Endothelial cell of umbilical vein (primary cell): ENCODE measurements at regions not wholly inside any gene's neighbourhood (a gene's known extent, or its start where the extent isn't known, plus 50 kb on each side); places are given as distances from the start of the nearest gene placed in this dataset.

ENCODE experiments used
- BruUV-seq: library from RNA; stranded (reverse); fragments of 400-500 nt; replicated peaks from 2 replicates; lab custom pipeline; 2021; lab: Mats Ljungman, UMichigan
- CTCF ChIA-PET: fragments of 300-600, 350-600 bp; sonication (Branson Sonifier 250); formaldehyde crosslinking; loops from one replicate; lab custom pipeline; 2021; ENCODE audit warnings: antibody characterized with exemption, inconsistent platforms; lab: Charles Lee
- POLR2A ChIA-PET: fragments of 300-600, 350-600 bp; sonication (Branson Sonifier 250); formaldehyde crosslinking; loops from one replicate; lab custom pipeline; 2021; ENCODE audit warnings: antibody characterized with exemption, inconsistent platforms; lab: Charles Lee
- DNase-seq: peaks from one replicate; pipeline ENCODE4 v3.0.0-alpha.2; 2011; ENCODE audit warnings: low read depth, low spot score
- FAIRE-seq: peaks from 2 replicates; lab custom pipeline; 2011; peaks lifted over from hg19 to GRCh38; lab: Jason Lieb, UNC
- H2AFZ ChIP-seq: 2 replicates; pipeline ENCODE4 v1.6.0; 2012; ENCODE audit warnings: low read depth, low read length, control low read depth, inconsistent platforms
- H3K27ac ChIP-seq: 2 replicates; pipeline ENCODE4 v1.5.1; 2011; ENCODE audit warnings: low read depth, mild to moderate bottlenecking, control low read depth, low read length, moderate library complexity; ENCODE audit not compliant: insufficient read depth
- H3K27me3 ChIP-seq, 2 experiments: 2 replicates each; pipeline versions ENCODE4 v1.6.0 to v1.6.1; 2011; ENCODE audit warnings: low read length in 2 of 2, mixed read lengths in 1 of 2; ENCODE audit not compliant: control insufficient read depth in 2 of 2, insufficient read depth in 2 of 2
- H3K36me3 ChIP-seq, 2 experiments: 2 replicates in 1 of 2; 3 replicates in 1 of 2; pipeline ENCODE4 v1.5.1; 2011; ENCODE audit warnings: low read length in 2 of 2, mild to moderate bottlenecking in 1 of 2, moderate library complexity in 1 of 2; ENCODE audit not compliant: control insufficient read depth in 2 of 2, insufficient read depth in 2 of 2; ENCODE audit errors: extremely low read depth in 1 of 2
- H3K4me1 ChIP-seq: 3 replicates; pipeline ENCODE4 v1.5.1; 2011; ENCODE audit warnings: mild to moderate bottlenecking, low read length; ENCODE audit not compliant: control insufficient read depth, insufficient read depth; ENCODE audit errors: extremely low read depth
- H3K4me2 ChIP-seq: 2 replicates; pipeline ENCODE4 v1.6.1; 2011; ENCODE audit warnings: low read length, control low read depth, mixed read lengths; ENCODE audit not compliant: insufficient read depth
- H3K4me3 ChIP-seq, 3 experiments: fragments of 200-600 bp in 1 of 3; sonication (generic), shearing (Covaris generic) in 1 of 3; replicated peaks in 1 of 3; 2 replicates each; pipeline ENCODE4 v1.5.1; 2011 to 2016; ENCODE audit warnings: control low read depth in 3 of 3, low read length in 3 of 3, mild to moderate bottlenecking in 2 of 3, inconsistent platforms in 1 of 3, low read depth in 1 of 3, moderate library complexity in 1 of 3; ENCODE audit not compliant: insufficient read depth in 1 of 3
- H3K79me2 ChIP-seq: 2 replicates; pipeline ENCODE4 v1.6.0; 2012; ENCODE audit warnings: low read length, inconsistent platforms; ENCODE audit not compliant: control insufficient read depth, insufficient read depth
- H3K9ac ChIP-seq: replicated peaks from 2 replicates; pipeline ENCODE3; 2011; ENCODE audit warnings: low read length, control low read depth; ENCODE audit not compliant: insufficient read depth; ENCODE audit errors: extremely low read depth
- H3K9me1 ChIP-seq: replicated peaks from 3 replicates; pipeline ENCODE4 v1.6.0; 2011; ENCODE audit warnings: mild to moderate bottlenecking, low read length; ENCODE audit not compliant: control insufficient read depth, insufficient read depth; ENCODE audit errors: extremely low read depth
- H3K9me3 ChIP-seq: replicated peaks from 2 replicates; pipeline ENCODE4 v1.5.1; 2012; ENCODE audit warnings: low read length, inconsistent platforms; ENCODE audit not compliant: control insufficient read depth, insufficient read depth
- H4K20me1 ChIP-seq: replicated peaks from 2 replicates; pipeline ENCODE3; 2011; ENCODE audit warnings: mild to moderate bottlenecking, low read length; ENCODE audit not compliant: control insufficient read depth, insufficient read depth; ENCODE audit errors: extremely low read depth
- CTCF ChIP-seq, 2 donors: IDR thresholded peaks; 1 replicate in 1 of 2; 2 replicates in 1 of 2; pipeline ENCODE4 v1.5.1; 2011; ENCODE audit warnings: low read length in 2 of 2, mild to moderate bottlenecking in 2 of 2, moderate library complexity in 2 of 2, control low read depth in 1 of 2, inconsistent platforms in 1 of 2, low read depth in 1 of 2; ENCODE audit not compliant: insufficient read depth in 1 of 2; ENCODE audit errors: extremely low read depth in 1 of 2
- EZH2 ChIP-seq: IDR thresholded peaks from 2 replicates; pipeline ENCODE4 v1.6.1; 2012; ENCODE audit warnings: borderline replicate concordance, low read depth, mild to moderate bottlenecking, moderate library complexity, low read length, inconsistent platforms; ENCODE audit not compliant: severe bottlenecking
- FOS ChIP-seq: IDR thresholded peaks from 2 replicates; pipeline ENCODE4 v1.6.1; 2011; ENCODE audit warnings: mild to moderate bottlenecking, low read length, moderate library complexity, borderline replicate concordance; ENCODE audit not compliant: insufficient read depth
- GATA2 ChIP-seq: IDR thresholded peaks from 2 replicates; pipeline ENCODE4 v1.7.0; 2011; ENCODE audit warnings: low read depth, mild to moderate bottlenecking, moderate library complexity, mixed read lengths, low read length; ENCODE audit not compliant: insufficient read length, insufficient read depth
- JUN ChIP-seq: IDR thresholded peaks from 2 replicates; pipeline ENCODE4 v1.6.1; 2011; ENCODE audit warnings: borderline replicate concordance, low read depth; ENCODE audit not compliant: insufficient read length, insufficient read depth
- MAX ChIP-seq: IDR thresholded peaks from 2 replicates; pipeline ENCODE4 v1.6.1; 2011; ENCODE audit not compliant: insufficient read depth, insufficient read length
- MYC ChIP-seq: IDR thresholded peaks from one replicate; pipeline ENCODE4 v1.6.1; 2011; ENCODE audit warnings: mild to moderate bottlenecking, low read depth, low read length
- POLR2A ChIP-seq: IDR thresholded peaks from 2 replicates; pipeline ENCODE4 v1.6.1; 2012; ENCODE audit warnings: low read depth, mild to moderate bottlenecking, control low read depth, low read length
- POLR2AphosphoS5 ChIP-seq: IDR thresholded peaks from 2 replicates; pipeline ENCODE4 v1.6.1; 2012; ENCODE audit warnings: low read depth, mild to moderate bottlenecking, control low read depth, low read length, moderate library complexity; ENCODE audit not compliant: insufficient read depth
- dilution Hi-C: fragments of 300-500 bp; cut with MboI; formaldehyde crosslinking; loops from one replicate; pipeline ENCODE4 v1.15.0; 2019; ENCODE audit warnings: low sequenced_read_pairs; ENCODE audit not compliant: extremely low pct_ligation_motif_present
- intact Hi-C: fragments of 100-400 bp; cut with micrococcal nuclease; formaldehyde crosslinking; loops from one replicate; pipeline ENCODE4 v1.10.0; 2022

GRCh38 chr2:207320381-207321159, 154.8 kb upstream of the KLF7 start:
- no TSS peak for BruUV-seq
- dilution Hi-C loops: no loop called here
- ChIA-PET POLR2A (no interaction called here), CTCF (interaction anchor here (1.0 to 1.8 kb wide), 3 partner anchors 24 to 153 kb away, joined by 3 to 5 read pairs (median 4); no protein-coding TSS in a partner anchor)
- H3K4me3 ChIP-seq: no peak overlapping the region
- DNase-seq: no peak
- no peaks in the 10 kb centered on the region for H3K36me3 ChIP-seq
- no peaks in the 10 kb centered on the region for H3K27me3 ChIP-seq
- H3K27ac ChIP-seq: no peak overlapping the region
- H3K9me3 ChIP-seq: no peaks in the 10 kb centered on the region
- no peaks in the 10 kb centered on the region for H3K79me2 ChIP-seq
- H3K4me1 ChIP-seq: no peaks in the 10 kb centered on the region
- no peak overlapping the region for H2AFZ ChIP-seq
- no peaks in the 10 kb centered on the region for H3K9me1 ChIP-seq
- TF ChIP-seq POLR2AphosphoS5 (no peak), FOS (no peak), POLR2A (no peak), EZH2 (no peak), MAX (no peak), GATA2 (no peak), CTCF (IDR thresholded peaks at IDR 0.05; ENCODE audit: extremely low read depth in 1 of 2, insufficient read depth in 1 of 2, low read depth in 1 of 2, low read length in 2 of 2) (no peak), MYC (no peak), JUN (no peak)
- no peaks in the 10 kb centered on the region for H4K20me1 ChIP-seq
- FAIRE-seq: no peak
- intact Hi-C loops: no loop called here
- no peak overlapping the region for H3K9ac ChIP-seq
- no peak overlapping the region for H3K4me2 ChIP-seq
